Spleen (tissue), 4 donors: ENCODE measurements at regions not wholly inside any gene's neighbourhood (a gene's known extent, or its start where the extent isn't known, plus 50 kb on each side); places are given as distances from the start of the nearest gene placed in this dataset.

ENCODE experiments used
- small RNA-seq, 4 donors: library from RNA; depleted of rRNA; stranded (forward); fragments of <200 nt; gene quantifications; one replicate each; pipeline ENCODE3, GENCODE V24; 2016

Small RNA genes lying in the stretch of these regions (small RNA-seq; reads per million reads assigned to genes)
- gene GNG5P5 (0 reads per million in 4 donors), gene RN7SL700P (0 reads per million in 4 donors)
